A549 (cell line): ENCODE measurements at regions not wholly inside any gene's neighbourhood (a gene's known extent, or its start where the extent isn't known, plus 50 kb on each side); places are given as distances from the start of the nearest gene placed in this dataset.

Source experiments
- CEBPB ChIP-seq, 2 experiments: fragments of >200 bp in 1 of 2; sonication (Bioruptor Twin) in 1 of 2; formaldehyde crosslinking in 1 of 2; IDR thresholded peaks; 2 replicates each; pipeline ENCODE4 v1.6.1; 2012 to 2016
- CTCF ChIP-seq: fragments of >200 bp; sonication (Bioruptor Twin); formaldehyde crosslinking; IDR thresholded peaks from 3 replicates; pipeline ENCODE4 v1.5.1; 2016
- KDM5A ChIP-seq: fragments of 200-600 bp; sonication (generic); IDR thresholded peaks from 2 replicates; pipeline ENCODE4 v1.6.1; 2016; ENCODE audit warnings: antibody characterized with exemption, mild to moderate bottlenecking
- PHF8 ChIP-seq: fragments of 200-600 bp; sonication (generic); IDR thresholded peaks from 2 replicates; pipeline ENCODE4 v1.6.1; 2016; ENCODE audit warnings: low read depth, mild to moderate bottlenecking, antibody characterized with exemption, moderate library complexity, borderline replicate concordance
- ZNF302 ChIP-seq: fragments of 250-450 bp; sonication (Bioruptor Pico); IDR thresholded peaks from 2 replicates; pipeline ENCODE4 v1.9.0; 2021; ENCODE audit warnings: inconsistent platforms, mild to moderate bottlenecking, moderate library complexity

- TF ChIP-seq ZNF302 (CRISPR knock-in tag) (no peak), CTCF (no peak), KDM5A (no peak), CEBPB (IDR thresholded peaks at IDR 0.05) (no peak), PHF8 (no peak)
Measured at GRCh38 chr13:76198568-76199163, 562.5 kb downstream of the LMO7 start.
